Superior temporal gyrus (tissue), 1 donor: ENCODE measurements at regions not wholly inside any gene's neighbourhood (a gene's known extent, or its start where the extent isn't known, plus 50 kb on each side); places are given as distances from the start of the nearest gene placed in this dataset.
"Not testable (repeated sequence)": the region's sequence is repeated elsewhere in the genome, so short reads cannot be mapped to it uniquely, and the experiment has no call there.

ENCODE experiments used
- DNase-seq: peaks from one replicate; pipeline ENCODE4 v3.0.0-alpha.2; 2016; ENCODE audit errors: extremely low spot score

DNA sequence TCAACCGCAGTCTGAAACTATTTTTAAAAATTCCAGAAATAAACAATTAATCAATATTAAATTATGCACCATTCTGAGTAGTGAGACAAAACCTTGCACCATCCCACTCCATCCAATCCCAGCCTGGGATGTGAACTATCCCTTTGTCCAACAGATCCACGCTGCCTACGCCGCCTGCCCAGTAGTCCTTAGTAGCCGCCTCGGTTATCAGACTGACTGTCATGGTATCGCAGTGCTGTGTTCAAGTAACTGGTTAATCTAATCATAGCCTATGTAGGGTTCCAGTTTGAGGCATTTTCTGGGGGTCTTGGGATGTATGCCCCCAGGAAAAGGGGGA is 437.7 kb downstream of the HS3ST3B1 start:
- no peak for DNase-seq

DNA sequence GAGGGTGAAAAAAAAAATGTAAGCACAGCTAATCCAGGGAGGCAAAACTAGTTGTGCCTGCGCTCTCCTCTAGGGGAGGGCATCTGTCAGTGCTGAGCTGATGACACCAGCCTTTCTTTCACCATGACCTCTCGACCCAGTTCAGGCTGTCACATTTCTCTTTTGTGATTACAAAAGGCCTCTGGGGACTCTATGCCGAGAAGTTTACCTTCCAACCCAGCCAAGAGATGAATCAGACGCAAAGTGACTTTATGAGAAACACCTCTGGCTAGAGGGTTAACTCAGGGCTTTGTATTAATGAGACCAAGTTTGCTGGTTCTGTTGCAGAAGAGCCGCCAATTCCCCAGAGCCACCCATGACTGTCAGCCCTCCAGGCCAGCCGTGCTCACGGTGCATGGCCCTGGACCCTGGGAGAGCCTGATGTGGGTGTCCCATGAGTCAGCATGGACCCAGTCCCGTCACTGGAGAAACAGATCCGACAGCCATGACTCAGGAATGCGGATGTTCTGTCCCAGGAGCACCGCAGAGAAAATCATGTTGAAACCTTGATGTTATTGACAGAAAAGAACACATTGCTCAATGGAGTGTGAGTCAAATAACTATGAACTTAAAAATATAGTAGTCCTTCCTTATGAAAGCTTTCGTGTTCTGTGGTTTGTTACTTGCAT is 437.2 kb downstream of the HS3ST3B1 start:
- no peak for DNase-seq

GRCh38 chr17:14736631-14737030 is 435.8 kb downstream of the HS3ST3B1 start:
- DNase-seq: no peak

- DNase-seq: no peak
Observed at GRCh38 chr17:14733376-14733775, 432.5 kb downstream of the HS3ST3B1 start.

DNA sequence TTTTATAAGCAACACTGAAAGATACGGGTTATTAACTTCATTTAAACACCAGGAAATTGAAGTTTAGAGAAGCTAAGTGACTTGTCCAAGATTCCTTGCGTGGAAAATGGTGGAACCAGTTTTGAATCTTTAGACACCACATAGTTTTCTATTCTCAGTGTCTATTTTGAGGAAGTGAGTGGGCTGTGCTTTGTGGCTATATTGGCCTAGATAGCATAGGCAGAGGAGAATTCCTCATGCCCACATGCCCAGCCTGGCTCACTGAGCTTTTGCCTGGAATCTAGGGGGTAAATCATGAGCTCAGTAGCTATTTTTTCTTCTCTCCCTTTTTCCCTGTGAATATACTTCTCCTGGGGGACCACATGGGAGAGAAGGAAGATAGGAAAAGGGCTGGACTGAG is 431.3 kb downstream of the HS3ST3B1 start:
- no peak for DNase-seq

DNA sequence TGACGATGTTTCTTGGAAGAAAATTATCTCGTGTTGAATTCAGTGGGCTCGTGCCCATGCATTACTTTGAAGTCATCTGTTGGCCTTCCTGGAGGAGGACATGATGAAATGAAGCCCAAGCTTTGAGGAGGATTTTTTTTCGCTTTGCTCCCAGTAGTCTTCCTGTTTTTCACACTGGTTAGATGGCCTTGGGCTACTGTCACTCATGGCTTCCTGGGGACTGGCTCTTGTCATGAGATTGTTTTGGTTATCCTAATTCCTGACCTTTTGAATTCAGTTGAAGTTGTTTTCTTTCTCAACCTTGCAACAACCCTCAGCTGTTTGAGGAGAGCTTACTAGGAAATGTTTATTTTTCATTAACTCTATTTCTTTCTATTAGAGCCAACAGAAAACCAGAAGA is 430.7 kb downstream of the HS3ST3B1 start:
- no peak for DNase-seq

DNA sequence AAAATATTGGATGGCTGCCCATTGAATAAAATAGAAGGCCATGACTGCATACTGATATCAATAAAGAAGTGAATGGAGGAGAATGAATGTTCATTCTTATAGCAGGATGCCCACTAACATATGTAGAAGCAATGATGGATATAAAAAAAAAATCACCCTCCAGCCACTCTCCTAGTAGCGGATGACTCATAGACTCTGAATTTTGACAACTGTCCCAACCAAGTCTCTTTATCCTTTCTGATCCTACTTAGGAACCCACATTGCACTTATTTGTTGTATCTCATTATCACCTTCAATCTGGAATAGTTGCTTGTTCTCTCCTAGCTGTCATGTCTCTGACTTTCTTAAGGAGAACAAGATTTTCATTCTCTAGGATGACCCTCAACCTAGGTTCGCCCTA is 429.9 kb downstream of the HS3ST3B1 start:
- no peak for DNase-seq

- no peak for DNase-seq
Observed at GRCh38 chr17:14725729-14726128, 424.8 kb downstream of the HS3ST3B1 start.

DNA sequence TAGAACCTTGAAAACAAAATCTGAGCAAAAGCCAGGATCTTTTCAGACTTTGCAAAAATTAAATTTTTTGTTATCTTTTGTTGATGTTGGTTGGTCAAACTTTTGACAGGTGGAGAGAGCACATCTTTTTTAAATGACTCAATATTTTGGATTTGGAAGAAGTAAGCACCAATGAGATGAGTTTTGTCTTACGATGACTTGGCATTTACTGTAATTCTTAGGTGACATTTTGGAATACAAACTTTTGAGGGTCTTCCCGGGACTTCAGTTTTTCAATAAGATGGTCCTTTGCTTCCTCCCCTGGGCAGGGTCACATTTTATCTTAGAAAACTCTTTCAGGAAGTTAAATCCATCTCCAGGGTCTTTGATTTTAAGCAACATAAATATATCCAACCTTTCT is 423.9 kb downstream of the HS3ST3B1 start:
- no peak for DNase-seq

DNA sequence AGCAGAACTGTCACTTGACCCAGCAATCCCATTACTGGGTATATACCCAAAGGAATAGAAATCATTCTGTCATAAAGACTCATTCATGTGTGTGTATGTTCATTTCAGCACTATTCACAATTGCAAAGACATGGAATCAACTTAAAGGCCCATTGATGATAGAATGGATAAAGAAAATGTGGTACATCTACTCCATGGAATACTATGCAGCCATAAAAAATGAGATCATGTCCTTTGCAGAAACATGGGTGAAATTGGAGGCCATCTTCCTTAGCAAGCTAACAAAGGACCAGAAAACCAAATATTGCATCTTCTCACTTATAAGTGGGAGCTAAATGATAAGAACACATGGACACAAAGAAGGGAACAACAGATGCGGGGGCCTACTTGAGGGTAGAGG is 422.5 kb downstream of the HS3ST3B1 start:
- not testable (repeated sequence) for DNase-seq

DNA sequence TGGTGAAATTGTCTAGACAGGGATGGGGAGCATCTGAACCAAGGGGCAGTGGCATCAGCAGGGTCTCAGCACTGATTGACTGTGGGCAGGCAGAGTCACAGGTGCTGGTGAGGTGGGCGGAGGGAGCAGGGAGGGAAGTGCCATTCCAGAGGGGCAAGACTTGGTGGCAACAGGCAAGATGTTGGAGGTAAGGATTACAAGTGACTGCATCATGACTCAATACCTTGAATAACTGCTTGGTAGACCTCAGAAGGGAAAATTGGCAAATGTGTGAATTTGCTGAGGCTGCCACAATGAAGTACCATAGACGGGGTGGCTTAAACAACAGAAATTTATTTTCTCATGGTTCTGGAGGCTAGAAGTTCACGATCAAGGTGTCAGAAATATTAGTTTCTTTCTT is 419.1 kb downstream of the HS3ST3B1 start:
- DNase-seq: no peak

DNA sequence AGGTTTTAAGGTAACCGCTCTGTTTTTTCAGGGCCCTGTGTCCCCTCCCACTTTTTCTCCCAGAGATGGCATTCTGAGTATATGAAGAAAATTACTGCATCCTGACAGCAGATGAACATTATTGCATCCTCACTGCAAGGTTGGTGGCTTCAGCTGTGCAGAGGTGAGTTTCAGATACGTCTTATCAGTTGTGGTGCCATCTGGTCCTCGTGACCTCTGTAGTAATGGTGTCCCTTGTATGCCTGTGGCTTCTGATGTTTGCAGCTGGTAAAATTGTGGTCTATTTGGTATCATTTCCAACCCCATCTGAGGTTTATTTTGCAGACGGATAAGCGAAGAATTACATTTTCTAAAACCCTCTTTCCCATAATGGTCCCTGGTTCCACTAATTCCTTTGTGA is 417.0 kb downstream of the HS3ST3B1 start:
- DNase-seq: no peak

- DNase-seq: no peak
Observed at GRCh38 chr17:14715561-14715960, 414.7 kb downstream of the HS3ST3B1 start.

GRCh38 chr17:14712611-14713021 is 411.7 kb downstream of the HS3ST3B1 start:
- DNase-seq: no peak

DNA sequence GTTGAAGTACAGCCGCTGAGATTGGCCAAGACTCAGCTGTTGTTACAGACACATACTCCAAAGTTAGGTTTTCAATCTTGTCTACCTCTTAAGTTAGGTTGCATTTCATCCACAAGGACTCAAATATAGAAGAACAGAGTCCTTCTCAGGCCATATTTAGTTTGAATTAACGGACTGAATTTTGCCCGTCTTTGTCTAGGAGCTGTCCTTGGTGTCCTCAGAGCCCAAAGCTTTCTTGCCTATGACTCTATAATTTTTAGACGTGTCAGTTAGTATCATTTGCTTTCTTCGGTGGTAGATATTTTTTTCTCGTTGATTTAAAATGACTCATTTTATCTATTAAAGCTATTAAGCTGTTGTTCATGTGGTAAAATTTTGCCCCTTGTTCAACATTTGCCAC is 403.2 kb downstream of the HS3ST3B1 start:
- no peak for DNase-seq

DNA sequence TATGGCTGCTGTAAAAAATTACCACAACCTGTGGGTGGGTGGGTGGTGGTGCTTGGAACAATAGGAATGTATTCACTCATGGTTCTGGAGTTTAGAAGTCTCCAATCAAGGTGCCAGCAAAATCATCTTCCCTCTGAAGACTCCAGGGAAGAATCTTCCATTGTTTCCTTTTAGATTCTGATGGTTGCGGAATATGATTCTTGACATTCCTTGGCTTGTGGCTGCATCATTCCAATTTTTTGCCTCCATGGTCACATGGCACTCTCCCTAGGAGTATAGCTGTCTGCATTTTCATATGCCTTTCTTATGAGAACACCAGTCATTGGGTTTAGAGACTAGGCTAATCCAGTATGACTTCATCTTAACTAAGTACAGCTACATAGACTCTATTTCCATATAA is 401.0 kb downstream of the HS3ST3B1 start:
- DNase-seq: no peak

DNA sequence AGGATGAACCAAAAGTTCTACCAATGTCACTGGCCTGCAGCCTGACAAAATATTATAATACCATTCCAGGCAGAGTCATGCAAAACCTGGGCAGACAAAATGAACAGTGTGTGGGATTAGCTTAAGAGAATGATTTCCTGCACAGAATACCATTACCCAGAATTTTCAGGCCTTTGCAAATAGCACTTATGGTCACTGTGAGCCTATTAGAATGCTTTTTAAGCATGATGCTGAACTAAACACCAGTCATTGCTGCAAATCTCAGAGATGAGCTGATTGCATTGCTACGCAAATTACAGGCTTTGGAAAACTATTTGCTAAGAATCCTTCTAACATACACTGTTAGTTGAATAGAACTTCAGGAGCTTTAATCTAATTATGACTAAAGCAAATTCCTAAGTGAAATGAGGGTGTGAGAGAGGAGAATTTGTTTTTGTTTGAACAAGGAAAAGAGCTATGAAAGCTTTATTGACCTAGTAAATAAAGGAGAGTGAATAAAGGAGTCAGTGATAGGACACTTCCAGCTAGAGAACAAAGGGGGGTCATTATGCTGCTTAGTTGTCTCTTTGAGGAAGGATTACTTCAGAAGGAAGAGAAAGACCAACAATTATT is 398.8 kb downstream of the HS3ST3B1 start:
- DNase-seq: no peak

DNA sequence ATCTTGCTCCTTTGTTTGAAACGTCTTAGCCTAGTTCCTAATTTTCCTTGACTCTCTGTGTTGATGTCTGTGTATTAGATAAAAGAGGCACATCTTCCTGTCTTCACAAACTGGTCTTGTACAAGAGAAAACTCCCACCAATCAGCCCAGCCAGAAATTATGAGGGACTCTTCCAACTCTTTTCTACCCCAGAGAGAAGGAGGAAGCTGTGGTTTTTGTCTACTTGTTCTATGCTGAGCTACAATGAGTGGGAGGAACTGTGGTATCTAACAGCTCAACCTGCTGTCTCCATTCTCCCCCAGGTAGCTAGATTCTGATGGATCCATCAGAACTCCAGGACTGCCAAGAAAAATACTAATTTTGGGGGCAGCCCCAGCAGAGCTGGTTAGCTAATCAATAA is 392.5 kb downstream of the HS3ST3B1 start:
- no peak for DNase-seq

GRCh38 chr17:14690704-14691103 is 389.8 kb downstream of the HS3ST3B1 start:
- no peak for DNase-seq

DNA sequence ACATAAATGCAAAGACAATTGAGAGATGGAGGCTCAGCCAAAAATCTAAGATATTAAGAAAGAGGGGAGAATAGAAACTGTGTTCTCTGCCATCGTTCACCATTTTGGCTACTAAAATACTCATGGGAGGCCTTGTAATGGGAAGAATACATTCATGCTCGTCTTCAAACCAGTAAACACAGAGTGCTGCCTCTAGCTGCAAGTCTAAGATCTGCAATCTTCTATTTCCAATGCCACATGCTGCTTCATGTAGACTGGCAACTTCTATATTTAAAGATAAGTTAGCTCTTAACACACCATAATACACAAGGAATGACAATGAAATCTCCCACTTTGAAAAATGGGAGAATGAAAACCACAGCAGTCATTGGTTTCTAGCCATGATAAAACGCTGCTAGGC is 387.3 kb downstream of the HS3ST3B1 start:
- DNase-seq: no peak

DNA sequence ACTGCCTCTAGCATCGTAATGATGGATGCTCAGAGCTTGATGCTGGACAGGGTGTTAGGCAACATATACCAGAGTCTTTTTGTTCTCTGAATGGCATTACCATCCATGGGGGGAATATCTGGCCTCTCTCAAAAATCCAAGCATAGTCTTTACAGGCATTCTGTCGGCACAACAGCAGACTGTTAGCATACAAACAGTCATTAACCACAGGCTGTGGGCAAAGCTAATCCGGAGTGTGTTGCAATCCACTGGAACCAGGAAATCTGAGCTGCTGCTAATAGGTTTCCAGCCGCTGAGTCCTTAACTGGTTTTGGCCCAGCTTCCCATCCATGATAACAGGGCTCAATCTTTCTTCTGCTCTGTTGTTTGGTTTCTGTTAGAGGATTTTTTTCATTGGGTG is 371.9 kb downstream of the HS3ST3B1 start:
- no peak for DNase-seq

GRCh38 chr17:14670861-14671260 is 370.0 kb downstream of the HS3ST3B1 start:
- no peak for DNase-seq

GRCh38 chr17:14664511-14664910 is 363.6 kb downstream of the HS3ST3B1 start:
- no peak for DNase-seq

- no peak for DNase-seq
Observed at GRCh38 chr17:14641117-14641516, 340.2 kb downstream of the HS3ST3B1 start.
